Lung microvascular endothelial cell (primary cell): ENCODE measurements at regions not wholly inside any gene's neighbourhood (a gene's known extent, or its start where the extent isn't known, plus 50 kb on each side); places are given as distances from the start of the nearest gene placed in this dataset.

Source experiments
- DNase-seq, 2 donors: peaks; one replicate each; pipeline versions ENCODE4 v3.0.0 to v3.0.0-alpha.2; 2010; ENCODE audit warnings: low read depth in 2 of 2

- no peak for DNase-seq
These were observed 150.3 kb upstream of the SPRY4 start for GRCh38 chr5:142475102-142475513.

- no peak for DNase-seq
These were observed 149.7 kb upstream of the SPRY4 start for GRCh38 chr5:142474431-142475094.

GRCh38 chr5:142473038-142473437 is 148.2 kb upstream of the SPRY4 start:
- no peak for DNase-seq

- peak; percentile 82 to 92 for DNase-seq
These were observed 147.6 kb upstream of the SPRY4 start for GRCh38 chr5:142472306-142472951.

- peak in 1 of 2 donors; percentile 41 for DNase-seq
These were observed 141.6 kb upstream of the SPRY4 start for GRCh38 chr5:142466195-142466971.

- DNase-seq = no peak
These were observed 140.7 kb upstream of the SPRY4 start for GRCh38 chr5:142465476-142465875.

GRCh38 chr5:142463904-142464303 is 139.1 kb upstream of the SPRY4 start:
- no peak for DNase-seq

GRCh38 chr5:142461028-142461590 is 136.3 kb upstream of the SPRY4 start:
- no peak for DNase-seq

- no peak for DNase-seq
These were observed 134.4 kb upstream of the SPRY4 start for GRCh38 chr5:142459209-142459608.

- no peak for DNase-seq
These were observed 131.0 kb upstream of the SPRY4 start for GRCh38 chr5:142455856-142456255.

- DNase-seq = peak; percentile 12 to 28
These were observed 129.1 kb upstream of the SPRY4 start for GRCh38 chr5:142453932-142454331.

- DNase-seq = no peak
These were observed 125.6 kb upstream of the SPRY4 start for GRCh38 chr5:142450419-142450818.

- no peak for DNase-seq
These were observed 123.1 kb upstream of the SPRY4 start for GRCh38 chr5:142447887-142448286.

GRCh38 chr5:142446960-142447279 is 122.1 kb upstream of the SPRY4 start:
- DNase-seq = no peak

GRCh38 chr5:142446131-142446959 is 121.5 kb upstream of the SPRY4 start:
- DNase-seq = peak in 1 of 2 donors; percentile 52

- peak in 1 of 2 donors; percentile 51 for DNase-seq
These were observed 120.4 kb upstream of the SPRY4 start for GRCh38 chr5:142445266-142445665.

GRCh38 chr5:142441616-142442015 is 116.8 kb upstream of the SPRY4 start:
- no peak for DNase-seq

GRCh38 chr5:142439207-142439860 is 114.5 kb upstream of the SPRY4 start:
- DNase-seq = peak in 1 of 2 donors; percentile 41

- DNase-seq = no peak
These were observed 113.8 kb upstream of the SPRY4 start for GRCh38 chr5:142438573-142438972.

GRCh38 chr5:142437563-142437962 is 112.7 kb upstream of the SPRY4 start:
- peak; percentile 19 to 35 for DNase-seq
